WTC11 (cell line): ENCODE measurements at regions not wholly inside any gene's neighbourhood (a gene's known extent, or its start where the extent isn't known, plus 50 kb on each side); places are given as distances from the start of the nearest gene placed in this dataset.

Experiments
- NR2C2 ChIP-seq: sonication (generic); formaldehyde crosslinking; IDR thresholded peaks from 2 replicates; pipeline ENCODE4 v1.8.0; 2022; ENCODE audit warnings: mild to moderate bottlenecking, missing genetic modification reagents
- SMAD3 ChIP-seq: sonication (generic); formaldehyde crosslinking; IDR thresholded peaks from 2 replicates; pipeline ENCODE4 v1.8.0; 2022; ENCODE audit warnings: missing genetic modification reagents, mild to moderate bottlenecking, borderline replicate concordance
- TF ChIP-seq, protein P1 (sequence below): fragments of 200-600 bp; IDR thresholded peaks from 2 replicates; pipeline ENCODE4 v1.8.0; 2022; ENCODE audit warnings: antibody characterized with exemption

DNA sequence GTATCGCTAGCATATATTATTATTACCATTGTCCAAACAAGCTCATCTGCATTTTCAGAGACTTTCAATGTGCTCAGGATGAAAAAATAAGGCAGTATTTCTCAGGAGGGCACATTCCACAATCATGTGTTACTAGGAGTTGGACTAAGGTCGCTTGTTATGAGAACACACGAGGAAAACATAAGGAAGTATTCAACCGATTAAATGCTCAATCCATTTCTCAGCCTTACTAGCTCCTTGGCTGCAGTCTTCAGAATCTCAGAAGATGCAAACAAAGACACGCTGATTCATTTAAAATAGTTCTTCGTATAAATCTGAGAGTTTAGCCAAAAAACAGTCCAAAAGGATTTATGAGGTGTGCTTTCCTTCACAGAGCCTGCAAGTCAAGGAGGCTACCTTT lies 82.0 kb upstream of the JAK1 start:
- TF ChIP-seq NR2C2 (CRISPR knock-in tag) (no peak), SMAD3 (no peak)
- TF ChIP-seq, protein P1, sequence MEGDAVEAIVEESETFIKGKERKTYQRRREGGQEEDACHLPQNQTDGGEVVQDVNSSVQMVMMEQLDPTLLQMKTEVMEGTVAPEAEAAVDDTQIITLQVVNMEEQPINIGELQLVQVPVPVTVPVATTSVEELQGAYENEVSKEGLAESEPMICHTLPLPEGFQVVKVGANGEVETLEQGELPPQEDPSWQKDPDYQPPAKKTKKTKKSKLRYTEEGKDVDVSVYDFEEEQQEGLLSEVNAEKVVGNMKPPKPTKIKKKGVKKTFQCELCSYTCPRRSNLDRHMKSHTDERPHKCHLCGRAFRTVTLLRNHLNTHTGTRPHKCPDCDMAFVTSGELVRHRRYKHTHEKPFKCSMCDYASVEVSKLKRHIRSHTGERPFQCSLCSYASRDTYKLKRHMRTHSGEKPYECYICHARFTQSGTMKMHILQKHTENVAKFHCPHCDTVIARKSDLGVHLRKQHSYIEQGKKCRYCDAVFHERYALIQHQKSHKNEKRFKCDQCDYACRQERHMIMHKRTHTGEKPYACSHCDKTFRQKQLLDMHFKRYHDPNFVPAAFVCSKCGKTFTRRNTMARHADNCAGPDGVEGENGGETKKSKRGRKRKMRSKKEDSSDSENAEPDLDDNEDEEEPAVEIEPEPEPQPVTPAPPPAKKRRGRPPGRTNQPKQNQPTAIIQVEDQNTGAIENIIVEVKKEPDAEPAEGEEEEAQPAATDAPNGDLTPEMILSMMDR = no peak
